HepG2 (cell line): ENCODE measurements at regions not wholly inside any gene's neighbourhood (a gene's known extent, or its start where the extent isn't known, plus 50 kb on each side); places are given as distances from the start of the nearest gene placed in this dataset.

Experiments used
- FOSL1 ChIP-seq: sonication (generic); formaldehyde crosslinking; IDR thresholded peaks from 2 replicates; pipeline ENCODE4 v1.9.0; 2021; ENCODE audit warnings: missing genetic modification reagents, borderline replicate concordance
- IKZF4 ChIP-seq: sonication (generic); formaldehyde crosslinking; IDR thresholded peaks from 2 replicates; pipeline ENCODE4 v1.5.1; 2020; ENCODE audit warnings: borderline replicate concordance, mild to moderate bottlenecking, low read depth, missing genetic modification reagents; ENCODE audit errors: not compliant biosample characterization
- ZNF317 ChIP-seq: sonication (generic); formaldehyde crosslinking; IDR thresholded peaks from 2 replicates; pipeline ENCODE4 v1.5.0; 2020; ENCODE audit warnings: mild to moderate bottlenecking, missing genetic modification reagents
- ZNF44 ChIP-seq: sonication (generic); formaldehyde crosslinking; IDR thresholded peaks from 2 replicates; pipeline ENCODE4 v1.5.1; 2020; ENCODE audit warnings: mild to moderate bottlenecking, missing genetic modification reagents
- ZNF670 ChIP-seq: sonication (generic); formaldehyde crosslinking; IDR thresholded peaks from 2 replicates; pipeline ENCODE4 v1.8.0; 2022; ENCODE audit warnings: mild to moderate bottlenecking, missing genetic modification reagents, borderline replicate concordance
- TF ChIP-seq, protein P1 (sequence below): fragments of 450-650 bp; IDR thresholded peaks from 2 replicates; pipeline ENCODE4 v1.6.1; 2017; ENCODE audit warnings: mild to moderate bottlenecking
- TF ChIP-seq, protein P2 (sequence below): sonication (generic); formaldehyde crosslinking; IDR thresholded peaks from 2 replicates; pipeline ENCODE4 v1.4.0; 2020; ENCODE audit warnings: mild to moderate bottlenecking, missing genetic modification reagents, borderline replicate concordance

GRCh38 chr18:990197-990596 is 85.5 kb downstream of the ADCYAP1 start (continued):
- TF ChIP-seq, protein P1, sequence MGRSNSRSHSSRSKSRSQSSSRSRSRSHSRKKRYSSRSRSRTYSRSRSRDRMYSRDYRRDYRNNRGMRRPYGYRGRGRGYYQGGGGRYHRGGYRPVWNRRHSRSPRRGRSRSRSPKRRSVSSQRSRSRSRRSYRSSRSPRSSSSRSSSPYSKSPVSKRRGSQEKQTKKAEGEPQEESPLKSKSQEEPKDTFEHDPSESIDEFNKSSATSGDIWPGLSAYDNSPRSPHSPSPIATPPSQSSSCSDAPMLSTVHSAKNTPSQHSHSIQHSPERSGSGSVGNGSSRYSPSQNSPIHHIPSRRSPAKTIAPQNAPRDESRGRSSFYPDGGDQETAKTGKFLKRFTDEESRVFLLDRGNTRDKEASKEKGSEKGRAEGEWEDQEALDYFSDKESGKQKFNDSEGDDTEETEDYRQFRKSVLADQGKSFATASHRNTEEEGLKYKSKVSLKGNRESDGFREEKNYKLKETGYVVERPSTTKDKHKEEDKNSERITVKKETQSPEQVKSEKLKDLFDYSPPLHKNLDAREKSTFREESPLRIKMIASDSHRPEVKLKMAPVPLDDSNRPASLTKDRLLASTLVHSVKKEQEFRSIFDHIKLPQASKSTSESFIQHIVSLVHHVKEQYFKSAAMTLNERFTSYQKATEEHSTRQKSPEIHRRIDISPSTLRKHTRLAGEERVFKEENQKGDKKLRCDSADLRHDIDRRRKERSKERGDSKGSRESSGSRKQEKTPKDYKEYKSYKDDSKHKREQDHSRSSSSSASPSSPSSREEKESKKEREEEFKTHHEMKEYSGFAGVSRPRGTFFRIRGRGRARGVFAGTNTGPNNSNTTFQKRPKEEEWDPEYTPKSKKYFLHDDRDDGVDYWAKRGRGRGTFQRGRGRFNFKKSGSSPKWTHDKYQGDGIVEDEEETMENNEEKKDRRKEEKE = no peak
- TF ChIP-seq ZNF670 (CRISPR knock-in tag) (no peak), ZNF317 (CRISPR knock-in tag) (no peak), FOSL1 (CRISPR knock-in tag) (no peak), ZNF44 (CRISPR knock-in tag) (no peak), IKZF4 (CRISPR knock-in tag) (no peak)
- TF ChIP-seq, protein P2, sequence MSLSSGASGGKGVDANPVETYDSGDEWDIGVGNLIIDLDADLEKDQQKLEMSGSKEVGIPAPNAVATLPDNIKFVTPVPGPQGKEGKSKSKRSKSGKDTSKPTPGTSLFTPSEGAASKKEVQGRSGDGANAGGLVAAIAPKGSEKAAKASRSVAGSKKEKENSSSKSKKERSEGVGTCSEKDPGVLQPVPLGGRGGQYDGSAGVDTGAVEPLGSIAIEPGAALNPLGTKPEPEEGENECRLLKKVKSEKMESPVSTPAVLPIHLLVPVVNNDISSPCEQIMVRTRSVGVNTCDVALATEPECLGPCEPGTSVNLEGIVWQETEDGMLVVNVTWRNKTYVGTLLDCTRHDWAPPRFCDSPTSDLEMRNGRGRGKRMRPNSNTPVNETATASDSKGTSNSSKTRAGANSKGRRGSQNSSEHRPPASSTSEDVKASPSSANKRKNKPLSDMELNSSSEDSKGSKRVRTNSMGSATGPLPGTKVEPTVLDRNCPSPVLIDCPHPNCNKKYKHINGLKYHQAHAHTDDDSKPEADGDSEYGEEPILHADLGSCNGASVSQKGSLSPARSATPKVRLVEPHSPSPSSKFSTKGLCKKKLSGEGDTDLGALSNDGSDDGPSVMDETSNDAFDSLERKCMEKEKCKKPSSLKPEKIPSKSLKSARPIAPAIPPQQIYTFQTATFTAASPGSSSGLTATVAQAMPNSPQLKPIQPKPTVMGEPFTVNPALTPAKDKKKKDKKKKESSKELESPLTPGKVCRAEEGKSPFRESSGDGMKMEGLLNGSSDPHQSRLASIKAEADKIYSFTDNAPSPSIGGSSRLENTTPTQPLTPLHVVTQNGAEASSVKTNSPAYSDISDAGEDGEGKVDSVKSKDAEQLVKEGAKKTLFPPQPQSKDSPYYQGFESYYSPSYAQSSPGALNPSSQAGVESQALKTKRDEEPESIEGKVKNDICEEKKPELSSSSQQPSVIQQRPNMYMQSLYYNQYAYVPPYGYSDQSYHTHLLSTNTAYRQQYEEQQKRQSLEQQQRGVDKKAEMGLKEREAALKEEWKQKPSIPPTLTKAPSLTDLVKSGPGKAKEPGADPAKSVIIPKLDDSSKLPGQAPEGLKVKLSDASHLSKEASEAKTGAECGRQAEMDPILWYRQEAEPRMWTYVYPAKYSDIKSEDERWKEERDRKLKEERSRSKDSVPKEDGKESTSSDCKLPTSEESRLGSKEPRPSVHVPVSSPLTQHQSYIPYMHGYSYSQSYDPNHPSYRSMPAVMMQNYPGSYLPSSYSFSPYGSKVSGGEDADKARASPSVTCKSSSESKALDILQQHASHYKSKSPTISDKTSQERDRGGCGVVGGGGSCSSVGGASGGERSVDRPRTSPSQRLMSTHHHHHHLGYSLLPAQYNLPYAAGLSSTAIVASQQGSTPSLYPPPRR = no peak
- TF ChIP-seq, all 625 proteins: peak for 0
